DND-41 (cell line): ENCODE measurements at regions not wholly inside any gene's neighbourhood (a gene's known extent, or its start where the extent isn't known, plus 50 kb on each side); places are given as distances from the start of the nearest gene placed in this dataset.

ENCODE experiments used
- ATAC-seq: fragments of 200-7000 bp; cut with Tn5 transposase; 3 replicates; pipeline ENCODE4 v1.9.1; 2021; ENCODE audit warnings: low read depth; ENCODE audit not compliant: insufficient read depth
- DNase-seq: peaks from one replicate; pipeline ENCODE4 v3.0.0-alpha.2; 2020
- H2AFZ ChIP-seq: 2 replicates; pipeline ENCODE4 v1.6.0; 2012; ENCODE audit warnings: low read depth, low read length
- H3K27ac ChIP-seq: 2 replicates; pipeline ENCODE4 v1.5.1; 2012; ENCODE audit warnings: low read length, inconsistent platforms
- H3K27me3 ChIP-seq: fragments of 200-600 bp; sonication (generic); 2 replicates; pipeline ENCODE4 v1.6.0; 2012; ENCODE audit warnings: low read length, mild to moderate bottlenecking, inconsistent platforms; ENCODE audit not compliant: insufficient read depth, poor library complexity
- H3K36me3 ChIP-seq: 2 replicates; pipeline ENCODE4 v1.5.1; 2012; ENCODE audit warnings: low read length, inconsistent platforms; ENCODE audit not compliant: insufficient read depth
- H3K4me1 ChIP-seq: 2 replicates; pipeline ENCODE4 v1.5.1; 2012; ENCODE audit warnings: mild to moderate bottlenecking, low read length; ENCODE audit not compliant: insufficient read depth
- H3K4me2 ChIP-seq: 2 replicates; pipeline ENCODE4 v1.6.0; 2012; ENCODE audit warnings: mild to moderate bottlenecking, moderate library complexity, low read length, inconsistent platforms; ENCODE audit not compliant: insufficient read depth
- H3K4me3 ChIP-seq, 2 experiments: fragments of 200-600 bp in 1 of 2; shearing (Covaris generic) in 1 of 2; 2 replicates each; pipeline ENCODE4 v1.5.1; 2012 to 2016; ENCODE audit warnings: inconsistent platforms in 2 of 2, low read length in 2 of 2, mild to moderate bottlenecking in 2 of 2, low read depth in 1 of 2, moderate library complexity in 1 of 2
- H3K79me2 ChIP-seq: 2 replicates; pipeline ENCODE4 v1.6.0; 2012; ENCODE audit warnings: low read length, inconsistent platforms; ENCODE audit not compliant: insufficient read depth
- H3K9ac ChIP-seq: 2 replicates; pipeline ENCODE4 v1.6.0; 2012; ENCODE audit warnings: low read depth, mild to moderate bottlenecking, inconsistent platforms, low read length, moderate library complexity
- H3K9me3 ChIP-seq: 2 replicates; pipeline ENCODE4 v1.5.1; 2012; ENCODE audit warnings: low read length, moderate library complexity, mild to moderate bottlenecking, inconsistent platforms; ENCODE audit not compliant: insufficient read depth, severe bottlenecking
- H4K20me1 ChIP-seq: 2 replicates; pipeline ENCODE4 v1.6.0; 2012; ENCODE audit warnings: low read length; ENCODE audit not compliant: insufficient read depth
- CTCF ChIP-seq: IDR thresholded peaks from 2 replicates; pipeline ENCODE4 v1.5.1; 2012; ENCODE audit warnings: borderline replicate concordance, low read length, moderate library complexity, mild to moderate bottlenecking; ENCODE audit not compliant: poor library complexity, severe bottlenecking; ENCODE audit errors: extremely low read depth
- EZH2 ChIP-seq: IDR thresholded peaks from 3 replicates; pipeline ENCODE4 v1.6.1; 2012; ENCODE audit warnings: borderline replicate concordance, low read depth, mild to moderate bottlenecking, moderate library complexity, low read length, inconsistent platforms; ENCODE audit not compliant: severe bottlenecking

- ATAC-seq (no peak), DNase-seq (no peak)
- no peaks in the 10 kb centered on the region for H3K4me1 ChIP-seq
- H3K27ac ChIP-seq, result no peak overlapping the region
- H3K79me2 ChIP-seq, result no peaks in the 10 kb centered on the region
- H3K4me3 ChIP-seq, result no peak overlapping the region
- no peaks in the 10 kb centered on the region for H4K20me1 ChIP-seq
- no peaks in the 10 kb centered on the region for H3K27me3 ChIP-seq
- no peaks in the 10 kb centered on the region for H3K9me3 ChIP-seq
- TF ChIP-seq EZH2 (no peak), CTCF (no peak)
- no peak overlapping the region for H3K4me2 ChIP-seq
- H3K9ac ChIP-seq, result no peak overlapping the region
- H3K36me3 ChIP-seq, result no peaks in the 10 kb centered on the region
- H2AFZ ChIP-seq, result no peak overlapping the region
Measured at GRCh38 chr1:216907100-216907499, 183.9 kb upstream of the ESRRG start.

GRCh38 chr1:216905781-216906180 lies 182.6 kb upstream of the ESRRG start:
- no peak overlapping the region for H3K4me3 ChIP-seq
- no peak for TF ChIP-seq CTCF
- no peak for TF ChIP-seq EZH2
- H3K4me2 ChIP-seq, result no peak overlapping the region
- no peak overlapping the region for H3K27ac ChIP-seq
- no peak overlapping the region for H2AFZ ChIP-seq
- H3K27me3 ChIP-seq, result no peaks in the 10 kb centered on the region
- no peaks in the 10 kb centered on the region for H3K9me3 ChIP-seq
- no peak overlapping the region for H3K9ac ChIP-seq
- H3K36me3 ChIP-seq, result no peaks in the 10 kb centered on the region
- no peaks in the 10 kb centered on the region for H3K79me2 ChIP-seq
- H3K4me1 ChIP-seq, result no peaks in the 10 kb centered on the region
- H4K20me1 ChIP-seq, result no peaks in the 10 kb centered on the region
- no peak for ATAC-seq
- DNase-seq, result no peak

- no peak overlapping the region for H2AFZ ChIP-seq
- H3K27ac ChIP-seq, result no peak overlapping the region
- no peak for DNase-seq
- H3K27me3 ChIP-seq, result no peaks in the 10 kb centered on the region
- H3K79me2 ChIP-seq, result no peaks in the 10 kb centered on the region
- no peak overlapping the region for H3K9ac ChIP-seq
- ATAC-seq, result no peak
- no peaks in the 10 kb centered on the region for H3K9me3 ChIP-seq
- H3K36me3 ChIP-seq, result no peaks in the 10 kb centered on the region
- H3K4me1 ChIP-seq, result no peaks in the 10 kb centered on the region
- H3K4me2 ChIP-seq, result no peak overlapping the region
- TF ChIP-seq EZH2, result no peak
- no peak for TF ChIP-seq CTCF
- H3K4me3 ChIP-seq, result no peak overlapping the region
- no peaks in the 10 kb centered on the region for H4K20me1 ChIP-seq
Measured at GRCh38 chr1:216905137-216905536, 181.9 kb upstream of the ESRRG start.

GRCh38 chr1:216904471-216904870 lies 181.2 kb upstream of the ESRRG start:
- DNase-seq (no peak), ATAC-seq (no peak)
- no peaks in the 10 kb centered on the region for H4K20me1 ChIP-seq
- H3K9me3 ChIP-seq, result no peaks in the 10 kb centered on the region
- no peaks in the 10 kb centered on the region for H3K27me3 ChIP-seq
- H3K27ac ChIP-seq, result no peak overlapping the region
- no peak overlapping the region for H2AFZ ChIP-seq
- no peak overlapping the region for H3K4me3 ChIP-seq
- H3K4me2 ChIP-seq, result no peak overlapping the region
- no peak for TF ChIP-seq EZH2
- no peak for TF ChIP-seq CTCF
- no peaks in the 10 kb centered on the region for H3K36me3 ChIP-seq
- no peaks in the 10 kb centered on the region for H3K79me2 ChIP-seq
- H3K4me1 ChIP-seq, result no peaks in the 10 kb centered on the region
- H3K9ac ChIP-seq, result no peak overlapping the region
